Stimulated activated CD8-positive, alpha-beta memory T cell treated with anti-CD3 and anti-CD28 coated beads, Interleukin-4, amount 100 ng/mL, for 24 hours (primary cell): ENCODE measurements at regions not wholly inside any gene's neighbourhood (a gene's known extent, or its start where the extent isn't known, plus 50 kb on each side); places are given as distances from the start of the nearest gene placed in this dataset.

ENCODE experiments used
- DNase-seq: peaks from one replicate; pipeline ENCODE4 v3.0.0-alpha.2; 2020; ENCODE audit warnings: low read depth

DNA sequence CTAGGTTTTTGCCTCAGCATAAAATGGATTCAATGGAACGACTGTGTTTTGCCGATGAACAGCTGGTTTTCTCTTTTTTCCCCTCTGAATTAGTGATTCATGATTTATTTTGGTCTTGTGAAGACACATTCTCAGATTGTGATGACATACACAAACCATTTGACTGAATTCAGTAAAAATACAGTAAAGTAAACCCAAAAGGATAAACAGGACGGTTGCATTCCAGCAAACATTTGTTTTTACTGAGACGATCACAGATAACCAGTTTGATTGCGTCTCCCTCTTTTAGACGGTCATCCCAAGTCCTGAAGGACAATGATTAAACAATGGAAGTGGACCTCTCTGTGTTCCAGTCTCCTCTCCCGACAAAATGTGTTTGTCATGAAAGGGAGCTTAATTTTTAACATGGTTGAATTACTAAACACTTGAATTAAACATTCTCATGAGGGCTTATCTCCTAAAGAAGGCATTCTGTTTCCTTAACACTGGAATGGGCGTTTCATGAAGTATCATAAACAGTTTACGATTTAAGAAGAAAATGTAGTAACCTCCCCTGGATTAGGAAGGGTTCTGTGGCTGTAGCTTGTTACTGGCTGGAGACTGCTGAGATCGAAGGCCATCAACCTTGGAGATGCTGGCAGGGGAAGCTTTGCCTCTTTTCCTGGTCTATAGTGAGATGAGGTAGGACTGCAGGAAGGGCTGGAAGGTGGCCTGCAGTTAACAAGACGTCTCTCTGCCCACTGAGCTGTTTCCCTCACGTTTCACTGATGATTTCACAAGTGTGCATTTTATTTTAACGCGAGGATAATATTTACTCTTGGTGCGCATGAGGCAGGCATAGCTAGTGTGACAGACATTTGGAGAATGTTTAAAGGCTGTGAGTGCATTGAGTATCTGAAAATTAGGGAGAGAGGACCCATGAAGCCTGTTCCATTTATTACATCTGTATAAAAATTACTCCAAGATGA, 457.9 kb downstream of the FGF9 start:
- DNase-seq = no peak

- no peak for DNase-seq
These were observed 459.4 kb downstream of the FGF9 start for GRCh38 chr13:22130254-22130653.

DNA sequence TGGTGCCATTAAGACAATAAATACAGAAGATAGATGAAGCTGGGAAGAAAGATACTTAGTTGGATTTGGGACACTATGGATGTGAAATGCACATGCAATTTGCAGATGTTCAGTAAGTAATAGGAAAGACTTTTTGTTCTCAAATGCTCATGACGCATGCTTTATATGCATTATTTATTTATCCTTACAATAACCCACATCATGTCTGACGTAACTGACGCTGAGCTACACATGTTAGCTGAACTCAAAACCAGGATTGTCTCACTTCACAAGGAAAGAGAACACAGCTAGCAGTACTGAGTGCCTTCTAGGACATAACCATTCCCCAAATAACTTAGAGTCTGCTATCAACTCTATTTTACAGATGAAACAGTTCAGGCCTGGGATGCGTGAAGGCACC, 463.4 kb downstream of the FGF9 start:
- no peak for DNase-seq

DNA sequence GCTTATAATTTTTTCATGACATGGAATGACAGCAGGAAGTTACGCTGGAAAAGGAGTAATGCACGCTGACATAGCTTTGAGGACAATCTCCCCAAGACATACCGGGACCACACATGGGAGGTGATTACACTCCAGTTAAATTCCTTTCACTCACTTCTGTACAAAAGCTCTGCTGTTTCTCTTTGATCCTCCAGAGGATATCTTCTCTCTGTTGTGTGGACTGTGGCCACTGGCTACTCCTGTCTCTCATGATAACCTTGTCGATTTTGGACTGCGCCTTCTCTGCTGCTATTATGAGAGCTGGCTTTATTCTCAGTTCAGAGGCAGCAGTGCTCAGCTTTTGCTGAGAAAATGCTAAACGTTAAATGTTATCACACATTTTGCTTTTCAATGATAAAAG, 464.6 kb downstream of the FGF9 start:
- no peak for DNase-seq

DNA sequence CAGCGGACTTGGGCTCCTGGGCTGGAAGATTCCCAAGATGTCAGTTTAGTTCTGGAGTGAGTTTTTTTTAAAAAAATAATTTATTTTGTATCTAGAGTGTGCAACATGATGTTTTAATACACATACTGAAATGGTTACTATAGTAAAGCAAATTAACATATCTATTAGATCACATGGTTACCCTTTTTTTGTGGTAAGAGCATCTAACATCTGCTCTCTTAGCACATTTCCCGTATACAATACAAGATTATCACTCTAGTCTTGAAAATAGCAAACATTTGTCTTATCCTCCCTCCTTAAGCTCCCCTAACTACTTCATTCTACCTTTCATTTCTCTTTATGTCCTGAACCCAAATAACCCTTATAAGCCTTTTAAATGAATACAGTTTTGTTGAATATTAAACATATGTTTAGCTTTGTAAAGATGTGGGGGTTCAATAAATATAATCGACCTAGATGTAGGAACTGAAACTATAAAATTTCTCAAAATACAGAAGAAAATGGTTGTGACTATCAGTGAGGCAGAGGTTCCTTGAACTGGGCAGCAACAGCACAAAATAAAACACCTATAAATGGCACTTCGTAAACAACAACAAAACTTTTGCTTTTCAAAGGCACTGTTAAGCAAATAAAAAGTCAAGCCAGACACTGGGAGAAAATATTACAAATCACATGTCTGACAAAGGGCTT, 466.6 kb downstream of the FGF9 start:
- no peak for DNase-seq

DNA sequence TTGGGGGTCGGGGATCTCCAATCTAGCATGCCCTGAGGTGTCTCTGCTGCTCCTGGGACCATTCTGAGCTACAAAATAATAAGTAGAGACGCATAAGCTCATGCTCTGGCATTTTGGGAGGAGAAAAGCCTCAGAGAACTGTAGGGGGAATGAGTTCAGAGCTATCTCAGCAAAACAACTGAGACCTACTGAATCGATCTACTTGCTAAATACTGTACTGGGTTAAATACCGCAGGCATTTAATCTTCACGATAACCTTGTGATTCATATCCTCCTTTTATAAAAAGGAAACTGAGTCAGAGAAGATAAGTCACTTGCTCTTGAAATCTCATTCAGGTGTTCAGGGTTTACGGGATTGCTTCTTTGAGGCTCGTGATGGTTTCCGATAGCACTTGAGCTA, 468.1 kb downstream of the FGF9 start:
- DNase-seq = no peak

DNA sequence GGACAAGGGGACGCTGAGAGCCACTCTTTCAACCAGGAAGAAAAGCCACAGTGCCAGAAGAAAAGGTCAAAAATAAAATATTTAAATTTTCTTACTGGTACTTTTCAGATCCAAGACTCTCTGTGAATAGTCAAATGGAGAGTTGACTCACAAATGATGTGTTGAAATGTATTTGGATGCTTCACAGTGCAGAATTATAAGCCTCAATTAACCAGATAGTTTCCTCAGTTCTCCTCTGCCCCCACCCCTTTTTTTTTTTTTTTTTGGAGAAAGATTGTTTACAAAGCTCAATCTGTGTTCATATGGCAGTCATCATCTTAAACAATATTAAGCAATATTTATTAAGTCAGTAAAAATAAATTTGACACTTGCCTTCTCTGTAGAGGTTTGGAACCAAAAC, 470.8 kb downstream of the FGF9 start:
- DNase-seq = no peak

- DNase-seq = no peak
These were observed 472.8 kb downstream of the FGF9 start for GRCh38 chr13:22143671-22144070.

DNA sequence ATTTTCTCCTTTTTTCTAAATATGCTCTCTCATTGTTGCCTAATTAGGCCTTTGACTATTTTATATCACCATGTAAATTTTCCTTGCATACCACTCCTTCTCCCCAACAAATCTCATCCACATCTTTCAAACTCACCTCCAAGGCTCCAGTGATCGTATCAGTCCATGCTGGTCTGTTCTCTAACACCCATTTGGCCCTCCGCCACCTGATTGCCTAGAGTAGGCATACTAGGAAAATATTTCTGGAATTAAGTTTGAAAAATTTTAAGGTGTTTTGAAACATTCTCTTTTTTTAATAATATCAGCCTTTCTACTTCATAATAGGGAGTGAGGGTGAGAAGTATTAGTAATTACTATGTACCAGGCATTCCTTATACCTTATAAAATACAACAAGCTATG, 473.9 kb downstream of the FGF9 start:
- DNase-seq = no peak

DNA sequence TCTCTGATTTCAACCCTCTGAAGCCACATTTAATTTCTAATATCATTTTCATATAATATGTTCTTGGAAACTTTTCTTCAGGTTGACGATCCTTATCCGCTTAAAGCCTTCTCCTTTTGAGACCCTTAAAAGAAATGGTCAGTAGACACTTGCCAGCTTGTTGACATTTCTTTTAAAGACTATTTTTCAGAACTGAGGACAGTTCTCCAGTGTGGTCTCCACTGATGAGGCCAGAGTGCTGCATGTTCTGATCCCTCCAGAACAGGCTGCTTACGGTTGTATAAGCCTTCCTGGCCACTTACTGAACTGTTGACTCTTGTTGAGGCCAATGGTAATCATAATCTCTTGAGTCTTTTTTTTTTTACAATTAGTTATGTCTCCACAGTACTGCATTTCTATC, 477.3 kb downstream of the FGF9 start:
- no peak for DNase-seq

DNA sequence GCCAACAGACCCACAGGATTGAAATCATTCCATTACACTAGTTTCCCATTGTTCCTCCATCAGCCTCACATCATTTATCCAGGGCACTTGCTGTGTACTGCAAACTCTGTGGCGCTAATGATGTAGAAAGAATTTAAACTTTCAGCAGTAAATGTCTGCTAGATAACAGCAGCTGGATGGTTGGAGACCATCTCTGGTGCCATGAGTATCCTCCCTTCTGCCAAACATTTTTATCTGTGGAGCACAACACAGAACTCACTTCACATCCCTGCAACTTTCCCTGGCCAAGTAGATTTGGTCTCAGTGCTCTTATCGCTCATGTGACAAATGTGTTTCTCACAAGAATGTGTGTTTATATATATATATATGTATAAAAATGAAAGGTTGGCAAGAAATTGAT, 481.9 kb downstream of the FGF9 start:
- DNase-seq = no peak

- DNase-seq = no peak
These were observed 483.2 kb downstream of the FGF9 start for GRCh38 chr13:22154041-22154440.

DNA sequence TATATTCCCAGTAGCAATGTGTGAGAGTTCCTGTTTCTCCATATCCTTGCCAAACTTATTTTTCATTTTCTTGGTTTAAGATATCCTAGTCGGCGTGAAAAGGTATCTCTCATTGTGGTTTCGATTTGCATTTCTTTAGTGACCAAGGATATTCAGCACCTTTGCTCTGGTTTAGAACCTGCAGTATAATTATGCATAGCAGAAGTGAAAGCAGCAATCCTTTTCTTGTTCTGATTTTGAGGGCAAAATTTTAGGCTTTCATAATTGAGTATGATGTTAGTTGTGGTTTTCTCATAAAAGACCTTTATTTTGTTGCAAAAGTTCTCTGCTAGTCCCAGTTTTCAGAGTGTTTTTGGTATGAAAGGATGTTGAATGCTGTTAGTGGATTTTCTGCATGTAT, 491.0 kb downstream of the FGF9 start:
- DNase-seq = no peak

DNA sequence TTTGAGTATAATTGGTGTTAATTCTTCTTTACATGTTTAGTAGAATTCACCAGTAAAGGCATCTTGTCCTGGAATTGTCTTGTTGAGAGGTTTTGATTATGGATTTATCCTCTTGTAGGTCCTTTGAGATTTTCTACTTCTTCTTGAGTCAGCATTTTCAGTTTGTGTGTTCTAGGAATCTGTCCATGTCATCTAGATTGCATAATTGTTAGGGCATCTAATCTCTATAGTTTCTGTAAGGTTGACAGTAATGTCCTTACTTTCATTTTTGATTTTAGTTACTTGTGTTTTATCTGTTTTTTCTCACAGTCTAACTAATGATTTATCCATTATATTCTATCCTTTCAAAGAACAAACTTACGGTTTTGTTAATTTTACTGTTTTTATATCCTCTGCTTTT, 492.0 kb downstream of the FGF9 start:
- no peak for DNase-seq

DNA sequence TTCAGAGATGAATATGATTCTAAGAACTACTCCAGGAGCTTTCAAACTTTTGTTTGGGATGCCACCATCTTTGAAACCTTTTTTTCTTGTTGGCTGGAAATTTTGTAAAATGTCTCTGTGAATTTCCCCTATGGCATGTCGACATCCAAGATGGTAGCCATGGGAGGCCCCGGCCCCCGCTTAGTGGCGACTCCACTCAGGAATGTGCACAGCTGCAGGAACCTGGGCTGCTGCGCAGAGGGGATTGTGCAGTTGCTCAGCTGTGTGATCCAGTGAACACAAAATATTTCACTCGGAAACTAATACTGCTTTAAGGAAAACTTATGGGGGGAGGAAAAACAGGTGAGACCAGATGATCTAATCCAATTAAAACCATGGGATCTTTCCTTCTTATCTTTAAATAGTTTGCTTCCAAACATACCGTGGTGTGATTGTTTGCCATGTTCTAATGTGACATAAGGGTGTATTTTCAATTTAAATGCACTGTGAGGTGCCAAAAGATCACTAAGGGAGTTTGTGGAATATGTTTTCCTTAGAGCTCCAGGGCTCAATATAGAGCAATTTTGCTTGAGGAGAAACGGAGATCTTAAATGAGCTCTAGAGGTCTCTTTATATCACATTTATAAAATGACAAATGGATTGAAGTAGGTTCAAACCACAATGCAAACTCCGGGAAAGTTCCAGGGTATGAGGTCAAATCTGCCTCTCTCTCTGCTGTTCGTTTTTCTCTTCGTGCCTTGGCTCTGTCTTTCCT, 497.7 kb downstream of the FGF9 start:
- DNase-seq = no peak

DNA sequence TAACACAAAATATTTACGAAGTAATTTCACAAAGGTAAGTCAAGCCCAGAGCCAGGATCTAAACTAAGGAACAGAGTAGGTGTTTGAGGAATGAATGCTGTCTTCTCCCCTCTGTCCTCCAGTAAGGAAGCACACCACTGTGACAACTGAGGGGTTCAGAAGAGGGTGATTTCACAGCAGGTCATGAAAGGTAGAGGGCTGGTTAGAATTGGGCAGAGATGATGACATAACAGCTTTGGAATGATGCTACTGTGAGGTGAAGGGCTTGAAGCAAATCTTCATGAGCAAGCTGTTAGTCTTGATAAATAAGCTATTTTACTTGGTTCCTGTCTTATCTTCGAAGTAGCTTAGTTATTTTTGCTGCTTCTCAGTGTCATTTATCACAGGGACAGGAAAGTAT, 498.6 kb downstream of the FGF9 start:
- DNase-seq = no peak

- no peak for DNase-seq
These were observed 502.7 kb downstream of the FGF9 start for GRCh38 chr13:22173610-22174009.

GRCh38 chr13:22175241-22175640, 504.4 kb downstream of the FGF9 start:
- no peak for DNase-seq

GRCh38 chr13:22175815-22176214, 504.9 kb downstream of the FGF9 start:
- DNase-seq = no peak

GRCh38 chr13:22176968-22177520, 506.2 kb downstream of the FGF9 start:
- DNase-seq = no peak

DNA sequence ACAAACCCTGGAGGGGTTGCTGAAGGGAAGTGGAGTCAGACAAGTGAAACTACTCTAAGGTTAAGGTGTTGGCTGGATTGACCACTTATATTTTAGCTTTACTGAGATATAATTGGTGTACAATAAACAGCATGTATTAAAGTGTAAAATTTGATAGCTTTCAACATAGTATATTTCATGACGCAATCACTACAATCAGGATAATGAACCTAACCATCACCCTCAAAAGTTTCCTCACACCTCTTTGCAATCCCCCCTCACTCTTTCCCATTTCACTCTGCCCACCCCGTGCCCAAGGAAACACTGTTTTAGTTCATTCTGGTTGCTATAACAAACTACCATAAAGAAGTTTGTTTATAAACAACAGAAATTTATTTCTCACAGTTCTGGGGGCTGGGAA, 508.0 kb downstream of the FGF9 start:
- no peak for DNase-seq

GRCh38 chr13:22187329-22187728, 516.5 kb downstream of the FGF9 start:
- DNase-seq = no peak
